GM10266 (cell line): ENCODE measurements at regions not wholly inside any gene's neighbourhood (a gene's known extent, or its start where the extent isn't known, plus 50 kb on each side); places are given as distances from the start of the nearest gene placed in this dataset.

Experiments
- DNase-seq: peaks from one replicate; pipeline ENCODE4 v3.0.0; 2012; ENCODE audit errors: extremely low spot score
- TF ChIP-seq, protein P1 (sequence below): IDR thresholded peaks from 2 replicates; pipeline ENCODE4 v1.5.1; 2012; ENCODE audit warnings: mild to moderate bottlenecking, low read depth; ENCODE audit not compliant: control insufficient read depth, insufficient read depth; ENCODE audit errors: missing control alignments

GRCh38 chr2:13474538-13474937 lies 757.8 kb downstream of the TRIB2 start:
- no peak for DNase-seq

GRCh38 chr2:13480057-13480456 lies 763.3 kb downstream of the TRIB2 start:
- no peak for DNase-seq
- TF ChIP-seq, protein P1, sequence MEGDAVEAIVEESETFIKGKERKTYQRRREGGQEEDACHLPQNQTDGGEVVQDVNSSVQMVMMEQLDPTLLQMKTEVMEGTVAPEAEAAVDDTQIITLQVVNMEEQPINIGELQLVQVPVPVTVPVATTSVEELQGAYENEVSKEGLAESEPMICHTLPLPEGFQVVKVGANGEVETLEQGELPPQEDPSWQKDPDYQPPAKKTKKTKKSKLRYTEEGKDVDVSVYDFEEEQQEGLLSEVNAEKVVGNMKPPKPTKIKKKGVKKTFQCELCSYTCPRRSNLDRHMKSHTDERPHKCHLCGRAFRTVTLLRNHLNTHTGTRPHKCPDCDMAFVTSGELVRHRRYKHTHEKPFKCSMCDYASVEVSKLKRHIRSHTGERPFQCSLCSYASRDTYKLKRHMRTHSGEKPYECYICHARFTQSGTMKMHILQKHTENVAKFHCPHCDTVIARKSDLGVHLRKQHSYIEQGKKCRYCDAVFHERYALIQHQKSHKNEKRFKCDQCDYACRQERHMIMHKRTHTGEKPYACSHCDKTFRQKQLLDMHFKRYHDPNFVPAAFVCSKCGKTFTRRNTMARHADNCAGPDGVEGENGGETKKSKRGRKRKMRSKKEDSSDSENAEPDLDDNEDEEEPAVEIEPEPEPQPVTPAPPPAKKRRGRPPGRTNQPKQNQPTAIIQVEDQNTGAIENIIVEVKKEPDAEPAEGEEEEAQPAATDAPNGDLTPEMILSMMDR: no peak

More at GRCh38 chr2:13474538-13474937, 757.8 kb downstream of the TRIB2 start:
- TF ChIP-seq, protein P1: no peak

GRCh38 chr2:13481201-13481600 lies 764.5 kb downstream of the TRIB2 start:
- TF ChIP-seq, protein P1: no peak
- no peak for DNase-seq

GRCh38 chr2:13485256-13485655 lies 768.5 kb downstream of the TRIB2 start:
- TF ChIP-seq, protein P1: no peak
- no peak for DNase-seq

GRCh38 chr2:13488965-13489364 lies 772.2 kb downstream of the TRIB2 start:
- DNase-seq: no peak
- TF ChIP-seq, protein P1: no peak

- DNase-seq: no peak
- TF ChIP-seq, protein P1: no peak
These were observed 775.5 kb downstream of the TRIB2 start for GRCh38 chr2:13492262-13492661.

DNA sequence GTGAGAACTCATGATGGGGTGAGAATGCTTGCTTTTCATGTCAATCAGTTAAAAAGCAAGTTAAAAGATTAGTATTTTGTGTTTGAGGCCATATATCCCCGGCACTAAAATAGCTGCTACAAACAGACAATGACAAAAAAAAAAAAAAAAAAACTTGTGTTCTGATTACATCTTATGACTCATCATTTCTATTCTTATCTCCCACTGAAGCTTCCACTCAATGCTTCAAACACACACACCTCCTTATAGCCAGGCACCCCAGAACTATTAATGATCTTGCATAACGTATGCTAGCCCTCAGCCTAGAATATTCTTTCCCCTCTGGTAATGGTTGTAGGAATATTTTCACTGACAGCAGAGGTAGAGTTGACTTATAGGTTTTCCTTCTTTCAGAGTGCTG lies 778.3 kb downstream of the TRIB2 start:
- TF ChIP-seq, protein P1: no peak
- DNase-seq: no peak
